SK-N-SH (cell line): ENCODE measurements at regions not wholly inside any gene's neighbourhood (a gene's known extent, or its start where the extent isn't known, plus 50 kb on each side); places are given as distances from the start of the nearest gene placed in this dataset.

ENCODE experiments used
- TAF1 ChIP-seq: IDR thresholded peaks from 2 replicates; pipeline ENCODE4 v1.6.1; 2012; ENCODE audit warnings: low read depth, mild to moderate bottlenecking, low read length, moderate library complexity, borderline replicate concordance
- ZBTB33 ChIP-seq: IDR thresholded peaks from 2 replicates; pipeline ENCODE4 v1.4.0; 2012; ENCODE audit warnings: low read depth, borderline replicate concordance

- TF ChIP-seq ZBTB33 = no peak
- TF ChIP-seq TAF1 = no peak
Observed at GRCh38 chr6:164882236-164882635, 427.2 kb downstream of the C6orf118 start.
